Hematopoietic multipotent progenitor cell treated with erythropoietin and hydrocortisone succinate and interleukin-3 and kit ligand, for 8 days (in vitro differentiated cells): ENCODE measurements at regions not wholly inside any gene's neighbourhood (a gene's known extent, or its start where the extent isn't known, plus 50 kb on each side); places are given as distances from the start of the nearest gene placed in this dataset.

ENCODE experiments used
- DNase-seq: peaks from one replicate; pipeline ENCODE4 v3.0.0-alpha.2; 2015

DNA sequence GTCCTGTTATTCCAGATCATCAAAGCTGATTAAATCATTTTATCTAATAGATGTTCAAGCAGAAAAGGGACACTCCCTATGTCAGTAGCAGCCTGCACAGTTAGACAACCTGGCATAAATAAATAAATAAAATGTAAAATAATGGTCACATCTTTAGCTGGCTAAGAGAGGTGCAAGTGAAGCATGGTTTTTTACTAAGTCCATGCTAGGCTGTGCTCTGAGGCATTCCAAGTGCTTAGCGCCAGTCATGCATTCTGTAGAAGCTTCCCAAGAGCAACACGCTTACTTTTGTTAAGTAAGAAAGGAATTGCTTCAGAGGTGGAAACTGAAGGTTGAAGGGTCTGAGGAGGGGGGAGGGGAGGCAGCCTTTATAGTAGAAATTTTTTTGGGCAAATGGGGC, 351.2 kb downstream of the CDH2 start:
- no peak for DNase-seq

- DNase-seq: no peak
Measured at GRCh38 chr18:27824841-27825681, 351.9 kb downstream of the CDH2 start.

DNA sequence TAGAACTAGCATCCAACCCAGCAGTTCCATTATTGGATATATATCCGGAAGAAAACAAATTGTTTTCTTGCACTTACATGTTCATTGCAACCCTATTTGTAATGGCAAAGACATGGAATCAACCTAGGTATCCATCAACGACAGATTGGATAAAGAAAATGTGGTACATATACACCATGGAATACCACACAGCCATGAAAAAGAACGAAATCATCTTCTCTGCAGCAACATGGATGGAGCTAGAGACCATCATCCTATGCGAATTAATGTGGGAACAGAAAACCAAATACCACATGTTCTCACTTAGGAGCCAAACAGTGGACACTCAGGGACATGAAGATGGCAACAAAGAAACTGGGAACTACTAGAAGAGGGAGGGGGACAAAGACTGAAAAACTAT, 352.7 kb downstream of the CDH2 start:
- DNase-seq: no peak

GRCh38 chr18:27823053-27823452, 353.9 kb downstream of the CDH2 start:
- DNase-seq: no peak

DNA sequence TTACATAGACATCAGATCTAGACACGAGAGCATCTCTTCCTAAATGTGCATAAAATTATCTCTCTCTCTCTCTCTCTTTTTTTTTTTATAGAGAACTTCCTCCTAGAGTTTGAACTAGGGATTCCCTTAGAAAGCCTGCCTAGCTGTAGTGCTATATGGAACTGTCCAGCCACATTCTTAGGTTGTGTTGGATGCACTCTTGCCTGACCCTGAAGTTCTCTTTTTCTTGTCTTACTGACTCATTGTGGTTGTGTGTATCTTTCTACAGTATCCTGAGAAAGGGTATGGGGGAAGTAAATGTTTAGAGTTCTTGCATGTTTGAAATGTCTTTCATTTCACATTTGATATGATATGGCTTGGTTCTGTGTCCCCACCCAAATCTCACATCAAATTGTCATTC, 368.2 kb downstream of the CDH2 start:
- DNase-seq: no peak

DNA sequence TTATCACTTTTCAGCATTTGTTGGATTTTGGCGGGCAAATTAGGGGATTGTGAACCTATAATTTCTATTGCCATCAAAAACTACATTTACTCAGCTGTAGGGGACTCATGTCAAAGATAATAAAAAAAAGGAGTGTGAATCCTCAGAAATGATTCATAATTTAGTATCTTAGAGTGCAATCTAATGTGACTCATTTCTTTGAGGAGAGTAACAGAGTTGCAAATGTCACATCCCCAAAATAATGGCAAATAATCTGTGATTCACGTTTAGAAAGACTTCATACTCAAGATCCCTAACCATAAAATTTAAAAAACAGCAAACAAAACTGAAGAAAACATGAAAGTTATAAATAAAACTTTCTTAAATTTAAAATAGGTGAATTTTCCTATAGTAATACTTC, 373.0 kb downstream of the CDH2 start:
- no peak for DNase-seq

DNA sequence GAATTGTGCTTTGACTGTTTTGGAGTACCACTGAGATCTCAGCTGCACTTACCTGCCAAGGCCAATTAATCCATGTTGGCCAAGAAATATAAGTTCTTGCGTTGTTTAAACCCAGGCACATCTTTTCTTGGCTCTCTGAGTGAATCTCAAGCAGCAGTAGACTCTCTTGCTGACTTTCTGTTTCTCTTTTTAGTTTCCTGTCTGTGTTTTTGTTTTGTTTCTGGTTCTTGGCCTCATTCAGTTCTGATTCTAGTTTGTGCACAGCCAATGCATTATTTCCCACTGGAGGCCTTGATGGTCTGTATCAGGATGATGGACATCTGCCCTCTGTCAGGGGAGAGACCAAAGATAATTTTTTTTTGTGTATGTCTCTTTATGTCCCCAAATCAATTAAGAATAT, 379.4 kb downstream of the CDH2 start:
- DNase-seq: no peak

GRCh38 chr18:27794181-27794926, 382.6 kb downstream of the CDH2 start:
- DNase-seq: no peak

GRCh38 chr18:27793013-27793785, 383.7 kb downstream of the CDH2 start:
- DNase-seq: no peak

DNA sequence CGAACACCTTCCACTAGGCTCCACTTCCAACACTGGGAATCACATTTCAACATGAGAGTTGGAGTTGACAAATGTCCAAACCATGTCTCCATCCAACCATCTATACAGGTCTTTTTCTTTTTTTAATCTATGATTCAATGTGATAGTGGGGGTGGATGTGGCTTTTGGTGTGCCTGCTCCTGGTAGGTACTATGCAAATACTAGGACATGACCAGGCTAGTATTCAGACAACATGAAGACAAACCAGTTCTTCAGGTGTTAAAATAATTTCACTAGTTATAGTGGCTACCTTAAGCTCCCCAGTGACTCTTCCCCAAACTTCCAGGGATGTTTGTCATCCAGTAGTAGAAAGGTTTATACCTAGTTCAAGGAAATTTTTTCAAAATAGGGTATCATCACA, 387.5 kb downstream of the CDH2 start:
- DNase-seq: no peak

- DNase-seq: no peak
Measured at GRCh38 chr18:27787547-27787946, 389.4 kb downstream of the CDH2 start.

DNA sequence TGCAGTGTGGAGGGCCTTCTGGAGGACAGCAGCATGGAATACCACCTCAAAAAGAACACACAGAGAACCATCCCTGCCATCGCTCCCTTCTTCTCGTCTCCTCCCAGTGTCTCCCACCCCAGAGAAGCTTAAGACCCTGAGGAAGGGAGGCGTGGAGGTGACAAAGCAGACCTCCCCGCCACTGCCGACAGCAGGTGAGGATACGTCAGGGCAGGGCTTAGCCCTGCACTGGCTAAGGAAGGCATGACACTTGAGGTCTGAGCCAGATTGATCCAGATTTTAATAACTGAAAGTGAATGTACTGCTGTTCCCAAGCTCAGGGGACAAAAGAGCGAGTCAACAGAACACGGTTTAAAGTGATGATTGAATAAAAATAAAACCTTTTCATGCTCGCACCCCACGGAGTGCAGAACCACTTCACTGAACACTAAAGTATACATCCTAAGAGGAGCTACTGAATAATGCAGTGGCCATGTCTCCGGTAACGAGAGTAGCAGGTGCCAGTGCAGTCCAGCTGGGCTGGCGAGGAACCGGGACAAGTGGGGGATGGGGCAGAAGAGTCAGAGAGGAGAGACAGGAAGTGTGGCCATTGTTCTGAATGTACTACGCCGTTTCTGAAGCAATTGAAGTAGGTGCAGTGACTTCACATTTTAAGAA, 391.0 kb downstream of the CDH2 start:
- no peak for DNase-seq

- DNase-seq: no peak
Measured at GRCh38 chr18:27780061-27780745, 396.7 kb downstream of the CDH2 start.

- no peak for DNase-seq
Measured at GRCh38 chr18:27778925-27779324, 398.0 kb downstream of the CDH2 start.

GRCh38 chr18:27778441-27778840, 398.5 kb downstream of the CDH2 start:
- no peak for DNase-seq

GRCh38 chr18:27772081-27772480, 404.8 kb downstream of the CDH2 start:
- DNase-seq: no peak

GRCh38 chr18:27771571-27771970, 405.4 kb downstream of the CDH2 start:
- DNase-seq: no peak

GRCh38 chr18:27769152-27769551, 407.8 kb downstream of the CDH2 start:
- DNase-seq: no peak

DNA sequence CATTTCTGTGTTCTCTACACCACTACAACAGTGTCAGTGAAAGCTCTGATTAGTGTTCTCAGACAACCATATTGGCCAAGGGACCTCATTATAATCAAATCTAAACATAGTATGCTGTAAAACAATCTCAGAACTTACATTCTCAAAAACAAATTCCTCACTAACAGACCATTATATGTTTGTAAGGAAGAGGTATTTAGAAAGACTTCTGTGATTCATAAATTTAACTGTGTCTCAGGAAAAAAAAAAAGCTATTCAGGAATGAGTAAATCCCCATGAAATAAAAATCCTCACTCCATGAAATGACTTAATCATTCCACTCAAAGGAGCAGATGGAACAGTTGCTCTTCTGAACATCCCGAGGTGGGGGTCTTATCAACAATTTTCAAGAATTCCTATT, 413.0 kb downstream of the CDH2 start:
- DNase-seq: no peak

- no peak for DNase-seq
Measured at GRCh38 chr18:27763341-27763740, 413.6 kb downstream of the CDH2 start.

- no peak for DNase-seq
Measured at GRCh38 chr18:27762054-27762453, 414.9 kb downstream of the CDH2 start.

DNA sequence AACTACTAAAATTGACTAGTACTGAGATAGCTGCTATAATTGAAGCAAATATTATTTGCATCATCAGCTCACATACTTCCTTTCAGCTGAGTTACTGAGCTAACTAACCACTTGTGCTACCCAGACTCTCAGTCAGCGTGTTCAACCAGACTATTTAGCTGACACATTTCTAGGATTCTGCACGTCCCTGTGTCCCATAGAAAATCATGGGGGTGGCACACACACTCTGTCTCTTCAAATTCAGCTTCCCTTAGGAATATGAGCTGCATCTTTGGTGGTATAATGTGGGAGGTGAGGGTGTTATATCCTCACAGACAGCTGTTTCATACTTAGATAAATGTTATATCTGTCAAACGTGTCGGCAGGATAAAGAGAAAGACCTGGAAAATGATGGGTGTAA, 424.0 kb downstream of the CDH2 start:
- no peak for DNase-seq

- DNase-seq: no peak
Measured at GRCh38 chr18:27750923-27751322, 426.0 kb downstream of the CDH2 start.
